OCI-LY1 (cell line): ENCODE measurements at regions not wholly inside any gene's neighbourhood (a gene's known extent, or its start where the extent isn't known, plus 50 kb on each side); places are given as distances from the start of the nearest gene placed in this dataset.

Source experiments
- H2AFZ ChIP-seq: fragments of 200-600 bp; sonication (generic), shearing (Covaris generic); 2 replicates; pipeline ENCODE4 v1.6.0; 2014; ENCODE audit warnings: antibody characterized with exemption, mild to moderate bottlenecking, low read length
- H3F3A ChIP-seq: fragments of 200-600 bp; sonication (generic), shearing (Covaris generic); 2 replicates; pipeline ENCODE4 v1.6.0; 2014; ENCODE audit warnings: mild to moderate bottlenecking, antibody characterized with exemption, low read length, moderate library complexity; ENCODE audit not compliant: insufficient read depth
- H3K27ac ChIP-seq: fragments of 200-600 bp; sonication (generic); 2 replicates; pipeline ENCODE4 v1.5.1; 2014; ENCODE audit warnings: low read length, mixed run types, mild to moderate bottlenecking, low read depth; ENCODE audit not compliant: poor library complexity, severe bottlenecking
- H3K27me3 ChIP-seq: fragments of 200-600 bp; sonication (generic); 2 replicates; pipeline ENCODE4 v1.6.0; 2014; ENCODE audit warnings: antibody characterized with exemption, mild to moderate bottlenecking, low read length, moderate library complexity; ENCODE audit not compliant: insufficient read depth
- H3K36me3 ChIP-seq: fragments of 200-600 bp; sonication (generic); 2 replicates; pipeline ENCODE4 v1.6.1; 2014; ENCODE audit warnings: mild to moderate bottlenecking, antibody characterized with exemption, low read length, moderate library complexity, mixed read lengths; ENCODE audit not compliant: insufficient read depth
- H3K4me1 ChIP-seq: fragments of 200-600 bp; sonication (generic); 2 replicates; pipeline ENCODE4 v1.5.1; 2014; ENCODE audit warnings: mild to moderate bottlenecking, low read length, moderate library complexity; ENCODE audit not compliant: insufficient read depth, severe bottlenecking
- H3K4me2 ChIP-seq: fragments of 200-600 bp; sonication (generic), shearing (Covaris generic); 2 replicates; pipeline ENCODE4 v1.6.1; 2014; ENCODE audit warnings: low read length
- H3K4me3 ChIP-seq: fragments of 200-600 bp; sonication (generic); 2 replicates; pipeline ENCODE4 v1.5.1; 2014; ENCODE audit warnings: low read length, low read depth, mild to moderate bottlenecking, mixed read lengths; ENCODE audit not compliant: poor library complexity, severe bottlenecking
- H3K79me2 ChIP-seq: fragments of 200-600 bp; shearing (Covaris generic); 2 replicates; pipeline ENCODE4 v1.6.1; 2016; ENCODE audit warnings: mixed run types, low read length, mixed read lengths; ENCODE audit not compliant: insufficient read depth
- H3K9ac ChIP-seq: fragments of 200-600 bp; sonication (generic), shearing (Covaris generic); 2 replicates; pipeline ENCODE4 v1.6.1; 2014; ENCODE audit warnings: mild to moderate bottlenecking, low read length, mixed read lengths
- H3K9me2 ChIP-seq: fragments of 200-600 bp; sonication (generic), shearing (Covaris generic); 2 replicates; pipeline ENCODE4 v1.6.1; 2014; ENCODE audit warnings: low read depth, mild to moderate bottlenecking, low read length, mixed read lengths
- H3K9me3 ChIP-seq: fragments of 200-600 bp; shearing (Covaris generic); 2 replicates; pipeline ENCODE4 v1.6.1; 2014; ENCODE audit warnings: low read length, mixed read lengths
- H4K20me1 ChIP-seq: fragments of 200-600 bp; sonication (generic), shearing (Covaris generic); 2 replicates; pipeline ENCODE4 v1.6.0; 2016; ENCODE audit warnings: mild to moderate bottlenecking, low read length; ENCODE audit not compliant: insufficient read depth
- EZH2 ChIP-seq: fragments of 200-600 bp; sonication (generic), shearing (Covaris generic); IDR thresholded peaks from 2 replicates; pipeline ENCODE4 v1.8.0; 2017; ENCODE audit warnings: borderline replicate concordance, mixed run types, mild to moderate bottlenecking, antibody characterized with exemption, low read length, moderate library complexity, mixed read lengths
- TF ChIP-seq, protein P1 (sequence below): fragments of 200-600 bp; sonication (generic), shearing (Covaris generic); IDR thresholded peaks from 2 replicates; pipeline ENCODE4 v1.5.1; 2017; ENCODE audit warnings: mild to moderate bottlenecking, antibody characterized with exemption, low read length, moderate library complexity, mixed read lengths

DNA sequence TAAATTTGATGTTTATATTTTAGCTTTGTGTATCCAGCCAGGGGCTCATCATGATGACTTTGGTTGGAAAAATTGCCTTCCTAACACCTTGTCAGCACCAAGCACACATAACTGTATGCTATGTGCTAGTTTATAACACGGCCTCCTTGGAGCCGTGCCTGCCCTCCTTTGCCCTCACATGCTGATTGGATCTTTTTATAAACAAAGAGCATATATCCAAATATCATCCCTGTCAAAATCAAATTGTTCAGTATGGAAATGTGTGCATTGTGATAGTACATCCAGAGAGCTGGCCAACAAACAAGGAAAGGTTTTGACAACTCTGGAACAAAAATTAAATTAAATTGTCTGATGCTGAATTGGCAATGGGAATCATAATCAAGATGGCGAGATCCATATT, 241.5 kb downstream of the DCDC2C start:
- H3K4me3 ChIP-seq: no peak overlapping the region
- H3K27ac ChIP-seq: no peak overlapping the region
- no peaks in the 10 kb centered on the region for H4K20me1 ChIP-seq
- H3K9me2 ChIP-seq: no peaks in the 10 kb centered on the region
- no peaks in the 10 kb centered on the region for H3K4me1 ChIP-seq
- no peaks in the 10 kb centered on the region for H3F3A ChIP-seq
- no peaks in the 10 kb centered on the region for H3K79me2 ChIP-seq
- no peak overlapping the region for H3K9ac ChIP-seq
- TF ChIP-seq, protein P1, sequence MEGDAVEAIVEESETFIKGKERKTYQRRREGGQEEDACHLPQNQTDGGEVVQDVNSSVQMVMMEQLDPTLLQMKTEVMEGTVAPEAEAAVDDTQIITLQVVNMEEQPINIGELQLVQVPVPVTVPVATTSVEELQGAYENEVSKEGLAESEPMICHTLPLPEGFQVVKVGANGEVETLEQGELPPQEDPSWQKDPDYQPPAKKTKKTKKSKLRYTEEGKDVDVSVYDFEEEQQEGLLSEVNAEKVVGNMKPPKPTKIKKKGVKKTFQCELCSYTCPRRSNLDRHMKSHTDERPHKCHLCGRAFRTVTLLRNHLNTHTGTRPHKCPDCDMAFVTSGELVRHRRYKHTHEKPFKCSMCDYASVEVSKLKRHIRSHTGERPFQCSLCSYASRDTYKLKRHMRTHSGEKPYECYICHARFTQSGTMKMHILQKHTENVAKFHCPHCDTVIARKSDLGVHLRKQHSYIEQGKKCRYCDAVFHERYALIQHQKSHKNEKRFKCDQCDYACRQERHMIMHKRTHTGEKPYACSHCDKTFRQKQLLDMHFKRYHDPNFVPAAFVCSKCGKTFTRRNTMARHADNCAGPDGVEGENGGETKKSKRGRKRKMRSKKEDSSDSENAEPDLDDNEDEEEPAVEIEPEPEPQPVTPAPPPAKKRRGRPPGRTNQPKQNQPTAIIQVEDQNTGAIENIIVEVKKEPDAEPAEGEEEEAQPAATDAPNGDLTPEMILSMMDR: no peak
- no peak for TF ChIP-seq EZH2
- no peak overlapping the region for H2AFZ ChIP-seq
- H3K27me3 ChIP-seq: no peaks in the 10 kb centered on the region
- no peak overlapping the region for H3K4me2 ChIP-seq
- H3K36me3 ChIP-seq: no peaks in the 10 kb centered on the region
- no peaks in the 10 kb centered on the region for H3K9me3 ChIP-seq

DNA sequence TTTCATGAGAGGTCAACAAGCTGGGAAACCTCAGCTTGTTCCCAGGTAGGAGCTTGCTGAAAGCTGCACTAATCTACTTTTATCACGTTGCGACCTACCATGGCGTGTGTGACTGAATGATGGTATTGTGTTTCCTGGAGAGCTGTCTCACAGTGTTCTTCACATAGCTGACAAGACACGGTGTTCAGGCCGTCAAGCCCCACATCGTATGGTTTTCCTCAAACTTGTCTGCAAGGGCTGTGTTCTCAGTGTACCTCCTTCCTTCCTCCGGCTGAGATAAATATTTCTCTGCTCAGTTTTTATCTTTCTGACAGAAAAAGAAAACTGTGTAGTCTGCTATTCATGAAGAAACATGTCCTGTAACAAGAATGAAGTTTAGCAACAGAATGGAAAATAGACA, 244.8 kb downstream of the DCDC2C start:
- Histone ChIP-seq H3K79me2 (no peaks in the 10 kb centered on the region), H3K27ac (no peak overlapping the region), H3K9me3 (no peaks in the 10 kb centered on the region), H3K9me2 (no peaks in the 10 kb centered on the region), H3K36me3 (no peaks in the 10 kb centered on the region), H3K9ac (no peak overlapping the region), H3K27me3 (no peaks in the 10 kb centered on the region), H2AFZ (no peak overlapping the region), H4K20me1 (no peaks in the 10 kb centered on the region), H3K4me3 (no peak overlapping the region), H3K4me1 (no peaks in the 10 kb centered on the region), H3F3A (no peaks in the 10 kb centered on the region), H3K4me2 (no peak overlapping the region)
- no peak for TF ChIP-seq EZH2
- TF ChIP-seq, protein P1: no peak

DNA sequence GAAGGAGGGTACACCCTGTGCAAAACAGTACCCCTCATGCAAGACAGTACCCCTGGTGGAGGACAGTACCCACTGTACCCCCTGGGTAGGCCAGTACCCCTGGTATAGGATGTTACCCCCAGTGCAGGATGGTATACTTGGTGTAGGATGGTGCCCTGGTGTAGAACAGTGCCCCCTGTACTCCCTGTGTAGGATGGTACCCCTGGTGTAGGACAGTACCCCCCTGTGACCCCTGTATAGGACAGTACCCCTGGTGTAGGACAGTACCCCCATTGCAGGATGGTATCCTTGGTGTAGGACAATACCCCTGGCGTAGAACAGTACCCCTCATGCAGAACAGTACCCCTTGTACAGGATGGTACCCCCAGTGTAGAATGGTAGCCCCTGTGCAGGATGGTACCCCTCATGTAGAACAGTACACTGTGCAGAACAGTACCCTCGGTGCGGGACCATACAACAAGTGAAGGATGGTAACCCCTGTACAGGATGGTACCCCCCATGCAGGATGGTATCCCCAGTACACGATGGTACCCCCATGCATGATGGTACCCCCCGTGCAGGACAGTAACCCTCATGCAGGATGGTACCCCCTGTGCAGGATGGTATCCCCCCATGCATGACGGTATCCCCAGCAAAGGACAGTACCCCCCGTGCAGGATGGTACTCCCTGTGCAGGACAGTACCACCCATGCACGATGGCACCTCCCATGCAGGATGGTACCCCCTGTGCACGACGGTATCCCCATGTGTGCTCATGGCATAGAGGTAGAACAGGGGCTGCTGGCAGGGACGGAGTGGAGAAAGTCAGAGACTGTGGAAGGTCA, 248.0 kb downstream of the DCDC2C start:
- TF ChIP-seq, protein P1: no peak
- no peak for TF ChIP-seq EZH2
- Histone ChIP-seq H3K4me3 (no peak overlapping the region), H3K9me3 (no peaks in the 10 kb centered on the region), H3K4me1 (no peaks in the 10 kb centered on the region), H3K79me2 (no peaks in the 10 kb centered on the region), H3K4me2 (no peak overlapping the region), H3K27me3 (no peaks in the 10 kb centered on the region), H3K27ac (no peak overlapping the region), H3K9me2 (no peaks in the 10 kb centered on the region), H3K9ac (no peak overlapping the region), H2AFZ (no peak overlapping the region), H3F3A (no peaks in the 10 kb centered on the region), H4K20me1 (no peaks in the 10 kb centered on the region), H3K36me3 (no peaks in the 10 kb centered on the region)
